ENCODE measurements at regions not wholly inside any gene's neighbourhood (a gene's known extent, or its start where the extent isn't known, plus 50 kb on each side); places are given as distances from the start of the nearest gene placed in this dataset.
A peak's percentile ranks its signal among the peaks of the same experiment; 100 is the strongest.
"Not testable (repeated sequence)": the region's sequence is repeated elsewhere in the genome, so short reads cannot be mapped to it uniquely, and the experiment has no call there.

DNA sequence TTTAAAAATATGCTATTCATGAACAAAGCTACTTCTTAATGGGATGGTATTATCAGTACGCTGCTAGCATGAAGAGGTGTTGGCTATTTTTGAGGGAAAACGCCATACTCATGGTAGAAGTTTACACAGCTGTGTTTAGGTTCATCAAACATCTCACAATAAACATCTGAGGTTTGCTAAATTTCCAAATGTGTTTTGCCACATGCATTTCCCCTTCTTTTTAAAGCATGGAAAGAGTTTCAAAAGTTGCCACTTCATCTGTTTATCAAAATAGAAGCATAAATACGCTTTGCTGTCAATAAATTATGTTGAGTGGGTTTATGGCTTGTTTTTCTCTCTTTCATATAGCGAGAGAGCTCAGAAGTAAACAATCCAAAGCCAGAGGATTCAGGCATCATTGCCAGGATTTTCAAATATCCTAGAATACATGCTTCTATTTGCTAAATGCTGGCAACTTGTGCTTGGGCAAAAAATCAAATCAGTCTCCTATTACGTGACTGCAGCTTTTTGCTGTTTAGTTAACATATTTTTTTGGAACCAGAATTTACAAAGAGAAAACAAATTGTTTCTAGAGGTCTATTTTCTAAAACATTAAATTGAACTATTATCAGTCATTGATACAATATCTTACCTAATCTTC, 1919.9 kb upstream of the LRRTM1 start:
- DNase-seq: no peak

DNA sequence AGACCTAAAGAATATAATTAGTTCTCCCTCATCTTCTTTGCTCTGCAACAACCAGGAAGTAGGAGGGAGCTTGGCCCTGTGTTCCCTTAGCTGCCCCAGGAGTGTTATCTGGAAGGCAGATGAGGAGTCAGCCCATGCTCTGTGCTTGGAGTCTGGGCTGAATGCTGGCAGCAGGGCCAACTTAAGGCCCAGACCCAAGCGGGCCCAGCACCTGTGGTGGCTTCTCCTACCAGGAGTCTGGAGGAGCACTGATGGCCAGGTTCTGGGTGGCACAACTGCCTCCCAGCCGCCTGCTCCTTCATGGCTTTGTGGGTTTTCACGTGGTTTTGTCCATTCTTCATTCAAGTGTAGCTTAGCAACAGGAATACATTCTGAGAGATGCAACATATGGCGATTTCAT, 1910.7 kb upstream of the LRRTM1 start:
- no peak for DNase-seq

DNA sequence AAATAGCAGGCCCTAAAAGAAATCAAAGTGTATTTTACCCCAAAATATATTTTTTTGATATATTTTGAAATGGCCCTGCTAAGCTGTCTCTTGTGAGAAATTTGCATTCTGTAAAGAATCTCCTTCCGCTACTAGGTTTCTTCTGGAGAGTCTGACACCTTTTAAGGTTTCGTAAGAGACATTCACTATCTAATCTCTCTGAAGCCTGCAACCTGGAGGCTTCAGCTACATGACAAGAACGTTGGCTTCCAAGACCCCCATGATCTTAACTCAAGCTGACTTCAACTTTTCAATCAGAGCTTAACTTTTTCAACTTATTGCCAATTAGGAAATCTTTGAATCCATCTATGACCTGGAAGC, 1894.9 kb upstream of the LRRTM1 start:
- no peak for DNase-seq

DNA sequence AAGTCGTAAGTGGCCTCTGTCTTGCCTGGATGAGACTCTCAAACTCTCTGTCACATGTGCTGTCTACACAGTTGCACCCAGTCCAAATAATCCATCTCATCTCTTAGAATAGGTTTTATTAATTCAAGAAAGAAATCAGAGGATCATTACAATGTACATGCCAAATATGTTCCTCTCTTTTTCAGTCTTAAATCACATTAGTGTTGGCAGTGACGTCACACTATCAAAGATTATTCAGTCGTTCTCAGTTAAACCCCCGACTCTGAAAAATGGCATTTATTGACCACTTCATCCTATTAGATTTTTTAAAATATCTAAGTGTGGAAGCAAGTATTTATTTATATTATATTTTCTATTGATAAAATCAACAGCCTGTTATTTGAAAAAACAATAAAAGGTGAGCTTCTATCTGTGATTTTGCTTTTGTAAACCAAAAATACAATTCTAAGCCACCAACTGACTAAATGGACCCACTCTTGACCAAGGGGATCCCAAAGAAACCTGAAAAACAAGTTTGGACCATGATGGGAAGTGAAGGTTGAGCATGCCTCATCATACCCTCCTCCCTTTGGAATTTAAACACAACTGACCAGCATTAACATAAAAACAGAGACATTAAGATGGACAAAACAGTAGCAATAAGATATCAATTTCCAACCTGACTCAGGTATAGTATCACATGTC, 1894.4 kb upstream of the LRRTM1 start:
- no peak for DNase-seq

DNA sequence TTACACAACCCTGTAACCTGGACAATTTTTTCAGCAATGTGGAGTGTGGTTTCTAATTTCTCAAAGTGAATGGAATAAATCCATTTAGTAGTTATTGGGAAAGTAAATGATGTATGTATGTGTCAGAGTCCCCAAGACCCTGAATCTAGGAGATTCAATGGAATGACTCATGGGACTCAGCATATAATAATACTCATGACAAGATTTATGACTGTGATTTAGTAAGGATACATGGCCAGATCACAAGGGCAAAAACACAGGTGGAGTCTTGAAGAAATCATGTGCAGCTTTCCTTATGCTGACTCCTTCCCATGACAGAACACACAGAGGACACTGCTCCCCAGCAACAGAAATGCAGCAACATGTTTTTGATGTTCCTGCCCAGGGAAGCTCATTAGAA, 1877.7 kb upstream of the LRRTM1 start:
- DNase-seq: no peak

DNA sequence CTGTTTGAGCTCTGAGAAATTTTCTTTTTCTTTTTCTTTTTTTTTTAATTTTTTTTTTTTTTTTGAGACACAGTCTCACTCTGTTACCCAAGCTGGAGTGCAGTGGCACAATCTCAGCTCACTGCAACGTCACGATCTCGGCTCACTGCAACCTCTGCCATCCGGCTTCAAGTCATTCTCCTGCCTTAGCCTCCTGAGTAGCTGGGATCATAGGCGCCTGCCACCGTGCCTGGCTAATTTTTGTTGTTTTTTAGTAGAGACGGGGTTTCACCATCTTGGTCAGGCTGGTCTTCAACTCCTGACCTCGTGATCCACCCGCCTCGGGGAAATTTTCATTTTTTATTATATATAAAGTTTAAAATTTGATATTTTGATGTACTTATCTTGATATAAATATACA, 1870.7 kb upstream of the LRRTM1 start:
- DNase-seq: not testable (repeated sequence)

DNA sequence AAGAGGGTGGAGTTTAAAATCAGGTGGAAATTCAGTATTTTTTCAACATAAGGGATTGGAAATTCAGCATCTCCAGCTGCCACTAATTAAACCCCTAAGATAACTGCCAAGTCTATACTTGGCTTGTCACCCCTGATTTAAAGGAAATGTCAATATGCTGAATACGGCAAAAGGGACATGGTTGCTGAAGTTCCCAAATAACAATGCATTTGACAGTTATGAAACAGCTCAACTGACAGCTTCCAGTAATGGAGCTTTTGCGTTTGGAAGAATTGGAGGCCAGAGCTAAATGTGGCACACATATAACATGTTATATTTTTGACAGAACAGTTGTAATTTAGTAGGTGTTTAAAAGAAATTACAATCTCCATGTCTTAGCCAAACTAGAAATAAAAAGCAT, 1867.9 kb upstream of the LRRTM1 start:
- DNase-seq: no peak

DNA sequence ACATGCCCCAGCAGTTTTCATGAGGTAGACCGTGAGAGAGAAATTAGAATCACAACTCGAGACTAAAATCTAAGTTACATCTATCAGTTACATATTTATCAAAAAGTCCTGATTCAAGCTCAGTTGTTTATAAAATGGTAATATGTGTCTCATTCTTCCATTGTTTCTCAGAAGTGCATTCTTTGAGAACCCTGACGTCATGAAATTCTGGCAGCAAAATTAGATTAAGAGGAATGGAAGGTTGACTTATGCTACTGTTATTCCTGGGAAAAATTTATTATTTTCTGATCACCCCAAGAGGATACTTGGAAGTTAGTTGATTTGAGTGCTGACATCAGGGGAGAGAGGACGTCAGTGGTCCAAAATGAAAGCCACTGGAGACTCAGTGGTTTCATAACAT, 1864.8 kb upstream of the LRRTM1 start:
- no peak for DNase-seq

DNA sequence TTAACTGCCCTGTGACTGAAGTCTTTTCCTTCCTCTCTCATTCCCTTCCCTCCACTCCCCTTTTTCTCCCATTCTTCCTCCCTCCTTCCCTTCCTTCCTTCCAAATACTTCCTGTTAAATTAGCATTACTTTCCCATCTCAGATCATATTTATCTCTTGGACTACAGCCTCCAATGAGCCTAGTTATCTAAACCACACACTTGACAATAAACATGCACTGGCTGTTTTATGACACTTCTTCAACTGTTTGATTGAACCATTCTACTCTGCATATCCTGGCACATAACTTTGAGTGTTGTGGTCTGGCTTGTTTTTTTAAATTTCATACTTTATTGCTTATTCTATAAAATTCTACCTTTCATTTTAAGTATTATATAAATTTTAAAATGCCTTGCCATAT, 1860.8 kb upstream of the LRRTM1 start:
- DNase-seq: no peak

DNA sequence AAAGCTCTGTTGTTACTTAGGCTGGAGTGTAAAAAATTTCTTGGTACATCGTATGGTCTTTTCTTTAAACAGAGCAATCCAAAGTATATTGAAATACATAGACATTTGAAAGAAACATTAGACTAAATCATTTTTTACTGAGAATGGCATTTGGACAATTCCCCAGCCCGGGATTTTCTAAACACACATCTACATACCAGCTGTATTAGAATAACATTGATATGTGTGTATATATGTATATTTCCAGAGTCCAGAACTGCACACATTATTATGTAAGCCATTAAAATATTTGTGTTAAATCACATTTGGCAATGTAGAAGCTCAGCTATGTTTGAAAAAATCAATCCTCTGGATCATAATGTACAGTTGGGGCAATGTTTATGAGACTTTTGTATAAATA, 1853.6 kb upstream of the LRRTM1 start:
- peak; percentile 2 for DNase-seq

DNA sequence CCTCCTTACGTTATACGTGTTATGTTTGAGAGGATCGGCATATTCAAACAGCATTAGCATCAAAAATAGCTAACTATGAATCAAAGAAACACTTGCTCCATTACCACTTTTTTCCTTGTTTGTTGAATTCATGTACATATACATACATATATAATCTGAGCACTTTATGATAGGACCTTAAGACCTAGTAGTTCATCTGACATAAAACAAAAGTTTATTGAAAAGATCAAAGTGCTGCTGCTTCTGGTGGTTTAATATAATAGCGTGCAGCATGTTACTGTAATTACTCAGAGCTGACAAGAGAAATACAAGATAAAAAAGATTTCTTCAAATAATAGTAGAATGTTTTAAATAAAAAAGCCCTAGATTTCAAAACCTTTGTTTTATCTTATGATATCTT, 1850.9 kb upstream of the LRRTM1 start:
- DNase-seq: no peak

DNA sequence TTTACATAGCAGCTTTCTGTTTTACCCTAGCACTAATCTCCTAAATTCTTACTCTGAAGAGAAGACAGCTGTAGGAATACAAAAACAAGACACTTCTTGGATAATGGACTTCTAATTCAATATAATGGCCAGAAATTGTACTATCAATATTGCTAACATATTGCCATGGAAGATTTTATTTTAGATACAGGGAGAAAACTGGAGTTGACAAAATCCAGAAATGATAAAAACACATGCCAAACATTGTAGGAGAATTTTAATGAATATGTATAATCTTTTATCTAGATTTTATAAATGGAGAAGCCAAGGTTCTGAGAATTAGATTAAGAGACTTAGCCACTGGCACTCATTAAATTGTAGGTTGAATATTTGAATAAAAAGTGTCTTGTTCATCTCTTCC, 1838.8 kb upstream of the LRRTM1 start:
- DNase-seq: no peak

DNA sequence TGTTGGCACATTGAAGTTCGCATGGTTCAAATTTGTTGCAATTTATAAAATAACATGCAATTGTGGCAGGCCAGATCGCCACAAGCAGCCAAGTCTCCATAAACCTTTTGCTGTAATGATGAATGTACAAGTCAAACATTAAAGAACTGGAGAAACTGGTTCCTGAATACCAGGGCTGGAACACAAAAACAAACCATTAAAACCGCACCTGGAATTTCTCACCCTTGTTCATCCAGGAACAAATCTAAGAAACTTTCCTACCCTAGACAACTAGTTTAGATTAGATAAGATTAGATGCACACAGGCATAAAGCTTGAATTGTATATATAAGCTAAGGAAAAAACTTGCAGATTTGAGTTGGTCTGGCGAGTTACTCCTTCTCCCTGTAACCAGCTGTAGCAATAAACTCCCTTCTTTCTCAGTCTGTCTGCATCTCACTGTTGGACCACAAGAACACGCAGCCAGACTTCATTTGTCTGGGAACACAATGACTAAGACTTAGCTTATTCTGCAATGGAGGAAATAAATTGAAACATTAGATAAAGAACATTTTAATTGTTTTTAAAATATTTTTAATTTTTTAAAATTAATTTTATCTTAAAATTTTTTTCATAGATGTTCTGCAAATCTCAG, 1835.5 kb upstream of the LRRTM1 start:
- DNase-seq: no peak

DNA sequence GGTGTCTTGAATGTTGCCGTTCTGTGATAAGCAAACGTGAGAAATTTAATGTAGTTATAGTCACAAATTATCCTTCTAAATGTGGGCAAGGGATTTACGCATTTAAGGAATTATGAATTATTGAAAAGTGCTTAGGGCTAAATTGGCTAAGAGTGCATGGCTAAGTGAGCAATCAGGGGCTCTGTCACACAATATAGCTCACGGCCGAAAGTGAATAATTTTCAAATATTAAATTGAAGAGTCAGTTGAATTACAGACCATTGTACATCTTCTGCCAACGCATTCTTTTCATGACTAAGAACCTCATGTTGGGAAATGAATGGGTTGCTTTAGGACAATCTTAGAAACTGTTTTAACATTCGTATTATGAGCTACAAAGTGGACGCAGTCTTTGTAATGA, 1832.9 kb upstream of the LRRTM1 start:
- DNase-seq: no peak

DNA sequence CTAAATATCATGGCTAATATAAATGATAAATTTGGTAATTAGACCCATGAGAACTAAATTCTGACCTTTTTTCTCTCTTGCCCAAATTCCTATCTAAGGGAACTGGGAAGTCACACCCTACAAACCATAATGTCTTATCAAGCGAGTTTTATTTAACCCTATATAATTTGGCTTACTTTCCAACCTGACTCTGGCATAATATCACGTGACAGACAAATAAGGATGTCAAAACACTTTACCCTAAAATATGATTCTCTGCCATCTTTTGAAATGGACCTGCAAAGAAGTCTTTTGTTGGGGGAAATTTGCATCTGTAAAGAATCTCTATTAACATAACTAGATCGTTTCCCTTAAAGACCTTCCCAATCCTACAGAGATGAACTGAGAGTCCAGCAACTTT, 1823.5 kb upstream of the LRRTM1 start:
- no peak for DNase-seq

DNA sequence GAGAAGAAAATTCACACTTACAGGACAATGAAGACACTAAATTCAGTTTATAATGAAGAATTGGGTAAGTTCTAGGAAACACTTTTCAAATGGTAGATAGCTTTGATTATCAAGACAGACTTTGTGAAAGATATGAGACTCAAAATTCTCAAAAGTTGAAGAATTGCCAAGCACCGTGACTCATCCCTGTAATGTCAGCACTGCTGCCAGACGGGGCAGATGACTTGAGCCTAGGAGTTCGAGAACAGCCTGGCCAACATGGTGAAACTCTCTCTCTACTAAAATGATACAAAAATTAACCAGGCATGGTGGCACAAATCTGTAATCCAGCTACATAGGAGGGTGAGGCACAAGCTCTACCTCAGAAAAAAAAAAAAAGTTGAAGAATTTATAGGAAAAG, 1820.1 kb upstream of the LRRTM1 start:
- DNase-seq: no peak

DNA sequence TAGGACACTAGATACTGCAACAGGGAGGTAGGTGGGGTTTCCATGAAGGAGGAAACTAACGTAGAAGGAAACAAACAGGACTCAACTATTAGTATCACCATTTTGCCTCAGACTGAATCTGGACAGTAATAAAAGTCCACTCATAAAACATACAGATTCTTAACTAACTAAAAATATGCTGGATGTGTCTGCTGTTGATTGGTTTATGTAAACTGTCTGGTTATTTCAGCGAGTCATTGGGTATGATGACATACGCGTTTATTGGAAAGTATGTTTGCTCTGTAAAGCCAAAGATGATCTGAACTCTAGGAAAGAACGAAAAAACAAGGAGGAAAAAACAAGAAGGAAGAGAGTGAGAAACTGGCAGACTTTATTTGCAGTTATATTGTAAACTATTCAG, 1816.1 kb upstream of the LRRTM1 start:
- DNase-seq: no peak

DNA sequence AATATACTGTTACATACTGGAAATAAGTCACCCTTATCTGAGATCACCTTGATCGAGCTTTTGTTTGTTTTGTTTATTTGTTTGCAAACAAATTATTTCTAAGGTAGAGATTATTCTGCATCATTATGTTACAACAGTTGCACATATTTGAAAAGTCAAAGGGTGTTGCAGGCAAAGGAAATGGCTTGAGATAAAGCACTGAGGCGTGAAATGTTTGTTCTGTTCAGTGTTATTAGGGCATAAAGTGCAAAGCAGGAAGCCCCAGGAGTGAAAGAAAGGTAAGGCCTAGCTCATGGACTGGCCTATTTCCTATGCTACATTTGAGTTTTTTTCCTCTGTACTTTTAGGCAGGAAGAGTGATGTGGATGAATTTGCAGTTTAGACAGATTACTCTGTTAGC, 1815.6 kb upstream of the LRRTM1 start:
- DNase-seq: no peak

DNA sequence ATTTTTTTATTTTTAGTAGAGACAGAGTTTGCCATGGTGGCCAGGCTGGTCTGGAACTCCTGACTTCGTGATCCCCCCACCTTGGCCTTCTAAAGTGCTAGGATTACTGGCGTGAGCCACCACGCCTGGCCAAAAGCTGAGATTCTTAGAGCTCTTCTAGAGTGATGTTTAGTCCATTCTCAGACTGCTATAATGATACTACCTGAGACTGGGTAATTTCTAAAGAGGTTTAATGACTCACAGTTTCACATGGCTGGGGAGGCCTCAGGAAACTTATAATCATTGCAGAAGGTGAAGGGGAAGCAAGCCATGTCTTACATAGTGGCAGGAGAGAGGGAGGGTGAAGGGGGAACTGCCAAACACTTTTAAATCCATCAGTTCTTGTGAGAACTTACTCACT, 1804.9 kb upstream of the LRRTM1 start:
- DNase-seq: no peak

DNA sequence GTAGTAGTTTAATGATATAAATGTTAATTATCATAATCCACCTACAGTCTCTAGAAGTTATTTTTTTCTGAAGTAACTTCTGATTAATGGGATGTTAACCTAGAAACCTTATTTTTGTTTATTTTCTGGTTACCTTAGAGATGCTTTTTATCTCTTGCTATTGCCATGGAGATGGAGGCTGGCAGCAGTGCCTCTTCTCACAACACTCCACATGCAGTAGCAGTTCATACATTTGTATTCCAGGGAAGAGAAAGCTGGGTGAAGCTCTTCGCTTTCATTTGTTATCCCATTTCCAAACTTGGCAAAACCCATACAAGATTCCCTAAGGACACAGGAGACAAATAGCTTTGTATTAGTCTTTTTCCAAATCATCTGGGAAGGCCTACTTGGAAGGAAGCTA, 1794.1 kb upstream of the LRRTM1 start:
- no peak for DNase-seq

DNA sequence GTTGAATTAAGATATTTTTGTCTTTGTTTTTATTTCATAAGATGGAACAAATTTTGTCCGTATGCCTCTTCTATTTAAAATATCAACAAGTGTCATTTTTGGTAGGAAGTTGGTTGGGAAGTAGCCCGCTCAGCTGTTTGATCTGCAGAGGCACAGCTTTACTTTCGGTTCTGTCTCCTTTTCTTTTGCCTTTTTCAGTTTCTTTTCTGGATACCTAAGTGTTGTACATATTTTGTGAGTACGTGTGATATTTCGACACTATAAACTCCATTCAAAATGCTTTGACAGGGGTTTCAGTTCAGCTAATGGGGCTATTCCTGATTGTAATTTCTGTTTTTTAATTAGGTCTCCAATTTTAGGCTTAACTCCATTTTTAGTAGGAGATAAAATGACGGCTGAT, 1785.0 kb upstream of the LRRTM1 start:
- no peak for DNase-seq

DNA sequence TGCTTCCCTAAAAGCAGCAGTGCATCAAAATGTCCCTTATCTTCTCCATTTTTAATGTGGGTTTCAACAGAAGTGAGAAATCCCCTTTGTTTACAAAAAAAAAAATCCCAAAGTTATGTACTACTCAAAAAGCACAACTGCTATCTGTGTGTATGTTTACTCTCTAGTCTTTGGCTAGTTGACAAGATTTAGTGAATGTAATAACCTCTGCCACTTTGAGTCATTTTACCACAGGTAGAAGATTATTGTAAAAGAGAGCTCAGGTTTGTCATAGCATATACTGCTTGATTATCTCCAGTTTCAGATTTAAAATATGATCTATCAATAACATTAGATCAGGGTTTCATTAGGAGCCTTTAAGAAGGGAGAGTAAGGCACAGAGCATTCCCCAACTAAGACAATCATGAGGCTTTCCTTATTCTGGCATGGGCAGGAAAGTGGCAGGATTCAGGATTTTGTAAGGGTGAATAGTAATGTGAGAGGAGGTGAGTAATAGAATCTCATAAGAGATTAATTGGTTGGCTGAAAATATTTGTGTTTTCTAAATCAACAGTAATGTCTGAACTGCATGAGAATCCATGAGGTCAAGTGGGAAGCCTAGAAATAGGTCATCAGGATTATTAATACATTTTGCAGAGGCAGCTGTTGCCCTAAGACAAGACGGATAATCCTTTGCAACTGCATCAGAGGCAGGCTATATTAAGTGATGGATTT, 1780.3 kb upstream of the LRRTM1 start:
- DNase-seq: no peak

DNA sequence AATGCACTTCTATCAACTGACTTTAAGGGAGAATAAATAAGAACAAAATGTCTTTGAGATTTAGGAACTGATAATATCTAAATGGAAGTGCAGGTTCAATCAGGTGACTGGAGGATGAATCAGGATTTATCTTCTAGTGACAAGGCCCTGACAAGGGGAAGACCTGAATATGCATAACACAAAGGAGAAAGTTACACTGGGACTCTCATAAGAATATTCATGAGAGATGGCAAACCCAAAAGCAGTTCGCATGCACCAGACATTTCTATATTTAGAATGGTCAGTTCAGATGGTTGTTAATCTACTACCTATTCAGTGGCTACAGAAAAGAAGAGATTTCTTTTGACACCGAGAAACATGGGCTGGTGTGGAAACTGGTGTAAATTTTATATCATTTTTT, 1771.3 kb upstream of the LRRTM1 start:
- no peak for DNase-seq

DNA sequence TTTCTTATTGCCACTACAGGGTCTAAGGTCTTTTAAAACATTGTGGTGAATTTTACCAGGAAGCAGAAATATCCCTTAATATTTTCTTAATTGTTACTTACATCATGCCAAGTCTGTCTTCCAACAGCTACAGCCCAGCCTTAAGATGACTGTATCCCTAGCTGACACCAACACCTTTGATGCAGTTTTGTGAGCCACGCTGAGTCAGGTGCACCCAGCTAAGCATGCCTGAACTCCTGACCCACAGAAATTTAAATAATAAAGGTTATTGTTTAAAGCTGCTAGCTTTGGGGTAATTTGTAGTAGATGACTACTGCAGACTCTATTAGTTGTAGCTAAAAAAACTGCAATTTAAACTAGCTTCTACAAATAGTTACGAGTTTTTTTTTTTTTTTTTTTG, 1757.9 kb upstream of the LRRTM1 start:
- DNase-seq: no peak

Measured in tongue (tissue), 1 donor.